PC-3 (cell line): ENCODE measurements at regions not wholly inside any gene's neighbourhood (a gene's known extent, or its start where the extent isn't known, plus 50 kb on each side); places are given as distances from the start of the nearest gene placed in this dataset.

Experiments
- EZH2 ChIP-seq: fragments of 300-600 bp; sonication (generic); IDR thresholded peaks from one replicate; pipeline ENCODE4 v1.6.1; 2017; ENCODE audit warnings: antibody characterized with exemption, mild to moderate bottlenecking, low read length; ENCODE audit not compliant: unreplicated experiment
- EZH2phosphoT487 ChIP-seq: fragments of 300-600 bp; sonication (generic); IDR thresholded peaks from 2 replicates; pipeline ENCODE4 v1.6.1; 2018; ENCODE audit warnings: mild to moderate bottlenecking, antibody characterized with exemption, low read length, borderline replicate concordance
- TF ChIP-seq, protein P1 (sequence below): fragments of 300-600 bp; sonication (generic); conservative IDR thresholded peaks from 2 replicates; pipeline ENCODE4 v1.5.1; 2017; ENCODE audit warnings: antibody characterized with exemption, low read depth, mild to moderate bottlenecking, low read length

GRCh38 chr5:174295702-174296436 is 250.4 kb downstream of the NSG2 start:
- TF ChIP-seq, protein P1, sequence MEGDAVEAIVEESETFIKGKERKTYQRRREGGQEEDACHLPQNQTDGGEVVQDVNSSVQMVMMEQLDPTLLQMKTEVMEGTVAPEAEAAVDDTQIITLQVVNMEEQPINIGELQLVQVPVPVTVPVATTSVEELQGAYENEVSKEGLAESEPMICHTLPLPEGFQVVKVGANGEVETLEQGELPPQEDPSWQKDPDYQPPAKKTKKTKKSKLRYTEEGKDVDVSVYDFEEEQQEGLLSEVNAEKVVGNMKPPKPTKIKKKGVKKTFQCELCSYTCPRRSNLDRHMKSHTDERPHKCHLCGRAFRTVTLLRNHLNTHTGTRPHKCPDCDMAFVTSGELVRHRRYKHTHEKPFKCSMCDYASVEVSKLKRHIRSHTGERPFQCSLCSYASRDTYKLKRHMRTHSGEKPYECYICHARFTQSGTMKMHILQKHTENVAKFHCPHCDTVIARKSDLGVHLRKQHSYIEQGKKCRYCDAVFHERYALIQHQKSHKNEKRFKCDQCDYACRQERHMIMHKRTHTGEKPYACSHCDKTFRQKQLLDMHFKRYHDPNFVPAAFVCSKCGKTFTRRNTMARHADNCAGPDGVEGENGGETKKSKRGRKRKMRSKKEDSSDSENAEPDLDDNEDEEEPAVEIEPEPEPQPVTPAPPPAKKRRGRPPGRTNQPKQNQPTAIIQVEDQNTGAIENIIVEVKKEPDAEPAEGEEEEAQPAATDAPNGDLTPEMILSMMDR, result no peak
- TF ChIP-seq EZH2phosphoT487 (no peak), EZH2 (no peak)
